Kidney epithelial cell (primary cell): ENCODE measurements at regions not wholly inside any gene's neighbourhood (a gene's known extent, or its start where the extent isn't known, plus 50 kb on each side); places are given as distances from the start of the nearest gene placed in this dataset.

Source experiments
- DNase-seq: peaks from one replicate; pipeline ENCODE4 v3.0.0-alpha.2; 2010; ENCODE audit warnings: low read depth
- H3K27me3 ChIP-seq: 2 replicates; pipeline ENCODE4 v1.6.0; 2011; ENCODE audit warnings: low read length; ENCODE audit not compliant: control insufficient read depth, insufficient read depth
- H3K36me3 ChIP-seq: 2 replicates; pipeline ENCODE4 v1.5.1; 2011; ENCODE audit warnings: low read length; ENCODE audit not compliant: control insufficient read depth, insufficient read depth
- H3K4me3 ChIP-seq: 2 replicates; pipeline ENCODE4 v1.5.1; 2011; ENCODE audit warnings: low read depth, mild to moderate bottlenecking, control low read depth, low read length
- CTCF ChIP-seq: IDR thresholded peaks from 2 replicates; pipeline ENCODE4 v1.5.1; 2011; ENCODE audit warnings: mild to moderate bottlenecking, moderate library complexity, low read length, control low read depth, inconsistent platforms; ENCODE audit not compliant: insufficient read depth, poor library complexity, severe bottlenecking

- Histone ChIP-seq H3K27me3 (no peaks in the 10 kb centered on the region), H3K4me3 (no peak overlapping the region), H3K36me3 (no peaks in the 10 kb centered on the region)
- no peak for TF ChIP-seq CTCF
- DNase-seq = no peak
These were observed 67.4 kb upstream of the CCDC112 start for GRCh38 chr5:115363879-115364278.

- no peak for TF ChIP-seq CTCF
- H3K4me3 ChIP-seq = no peak overlapping the region
- no peak for DNase-seq
- no peaks in the 10 kb centered on the region for H3K27me3 ChIP-seq
- no peaks in the 10 kb centered on the region for H3K36me3 ChIP-seq
These were observed 63.7 kb upstream of the CCDC112 start for GRCh38 chr5:115360046-115360685.

- Histone ChIP-seq H3K36me3 (no peaks in the 10 kb centered on the region), H3K4me3 (no peak overlapping the region), H3K27me3 (no peaks in the 10 kb centered on the region)
- no peak for DNase-seq
- TF ChIP-seq CTCF = no peak
These were observed 59.4 kb upstream of the CCDC112 start for GRCh38 chr5:115355767-115356381.

- DNase-seq = no peak
- no peaks in the 10 kb centered on the region for H3K27me3 ChIP-seq
- no peak for TF ChIP-seq CTCF
- no peak overlapping the region for H3K4me3 ChIP-seq
- no peaks in the 10 kb centered on the region for H3K36me3 ChIP-seq
These were observed 58.6 kb upstream of the CCDC112 start for GRCh38 chr5:115355095-115355494.

GRCh38 chr5:115354246-115354645 is 57.8 kb upstream of the CCDC112 start:
- H3K4me3 ChIP-seq = no peak overlapping the region
- no peaks in the 10 kb centered on the region for H3K36me3 ChIP-seq
- TF ChIP-seq CTCF = no peak
- DNase-seq = no peak
- H3K27me3 ChIP-seq = no peaks in the 10 kb centered on the region

GRCh38 chr5:115352571-115352970 is 56.1 kb upstream of the CCDC112 start:
- Histone ChIP-seq H3K4me3 (no peak overlapping the region), H3K27me3 (no peaks in the 10 kb centered on the region), H3K36me3 (no peaks in the 10 kb centered on the region)
- TF ChIP-seq CTCF = no peak
- DNase-seq = no peak
